HL-60 (cell line): ENCODE measurements at regions not wholly inside any gene's neighbourhood (a gene's known extent, or its start where the extent isn't known, plus 50 kb on each side); places are given as distances from the start of the nearest gene placed in this dataset.

ENCODE experiments used
- POLR2AphosphoS5 ChIP-seq: IDR thresholded peaks from 2 replicates; pipeline ENCODE4 v1.6.1; 2012; ENCODE audit warnings: low read depth
- TF ChIP-seq, protein P1 (sequence below): IDR thresholded peaks from 2 replicates; pipeline ENCODE4 v1.6.1; 2012; ENCODE audit warnings: low read depth; ENCODE audit not compliant: insufficient replicate concordance
- TF ChIP-seq, protein P2 (sequence below): IDR thresholded peaks from one replicate; pipeline ENCODE4 v1.5.1; 2011; ENCODE audit warnings: low read length, control low read depth, inconsistent platforms; ENCODE audit not compliant: insufficient read depth

GRCh38 chr4:23232987-23233386 is 540.2 kb downstream of the GBA3 start:
- TF ChIP-seq, protein P1, sequence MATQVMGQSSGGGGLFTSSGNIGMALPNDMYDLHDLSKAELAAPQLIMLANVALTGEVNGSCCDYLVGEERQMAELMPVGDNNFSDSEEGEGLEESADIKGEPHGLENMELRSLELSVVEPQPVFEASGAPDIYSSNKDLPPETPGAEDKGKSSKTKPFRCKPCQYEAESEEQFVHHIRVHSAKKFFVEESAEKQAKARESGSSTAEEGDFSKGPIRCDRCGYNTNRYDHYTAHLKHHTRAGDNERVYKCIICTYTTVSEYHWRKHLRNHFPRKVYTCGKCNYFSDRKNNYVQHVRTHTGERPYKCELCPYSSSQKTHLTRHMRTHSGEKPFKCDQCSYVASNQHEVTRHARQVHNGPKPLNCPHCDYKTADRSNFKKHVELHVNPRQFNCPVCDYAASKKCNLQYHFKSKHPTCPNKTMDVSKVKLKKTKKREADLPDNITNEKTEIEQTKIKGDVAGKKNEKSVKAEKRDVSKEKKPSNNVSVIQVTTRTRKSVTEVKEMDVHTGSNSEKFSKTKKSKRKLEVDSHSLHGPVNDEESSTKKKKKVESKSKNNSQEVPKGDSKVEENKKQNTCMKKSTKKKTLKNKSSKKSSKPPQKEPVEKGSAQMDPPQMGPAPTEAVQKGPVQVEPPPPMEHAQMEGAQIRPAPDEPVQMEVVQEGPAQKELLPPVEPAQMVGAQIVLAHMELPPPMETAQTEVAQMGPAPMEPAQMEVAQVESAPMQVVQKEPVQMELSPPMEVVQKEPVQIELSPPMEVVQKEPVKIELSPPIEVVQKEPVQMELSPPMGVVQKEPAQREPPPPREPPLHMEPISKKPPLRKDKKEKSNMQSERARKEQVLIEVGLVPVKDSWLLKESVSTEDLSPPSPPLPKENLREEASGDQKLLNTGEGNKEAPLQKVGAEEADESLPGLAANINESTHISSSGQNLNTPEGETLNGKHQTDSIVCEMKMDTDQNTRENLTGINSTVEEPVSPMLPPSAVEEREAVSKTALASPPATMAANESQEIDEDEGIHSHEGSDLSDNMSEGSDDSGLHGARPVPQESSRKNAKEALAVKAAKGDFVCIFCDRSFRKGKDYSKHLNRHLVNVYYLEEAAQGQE: no peak
- TF ChIP-seq, protein P2, sequence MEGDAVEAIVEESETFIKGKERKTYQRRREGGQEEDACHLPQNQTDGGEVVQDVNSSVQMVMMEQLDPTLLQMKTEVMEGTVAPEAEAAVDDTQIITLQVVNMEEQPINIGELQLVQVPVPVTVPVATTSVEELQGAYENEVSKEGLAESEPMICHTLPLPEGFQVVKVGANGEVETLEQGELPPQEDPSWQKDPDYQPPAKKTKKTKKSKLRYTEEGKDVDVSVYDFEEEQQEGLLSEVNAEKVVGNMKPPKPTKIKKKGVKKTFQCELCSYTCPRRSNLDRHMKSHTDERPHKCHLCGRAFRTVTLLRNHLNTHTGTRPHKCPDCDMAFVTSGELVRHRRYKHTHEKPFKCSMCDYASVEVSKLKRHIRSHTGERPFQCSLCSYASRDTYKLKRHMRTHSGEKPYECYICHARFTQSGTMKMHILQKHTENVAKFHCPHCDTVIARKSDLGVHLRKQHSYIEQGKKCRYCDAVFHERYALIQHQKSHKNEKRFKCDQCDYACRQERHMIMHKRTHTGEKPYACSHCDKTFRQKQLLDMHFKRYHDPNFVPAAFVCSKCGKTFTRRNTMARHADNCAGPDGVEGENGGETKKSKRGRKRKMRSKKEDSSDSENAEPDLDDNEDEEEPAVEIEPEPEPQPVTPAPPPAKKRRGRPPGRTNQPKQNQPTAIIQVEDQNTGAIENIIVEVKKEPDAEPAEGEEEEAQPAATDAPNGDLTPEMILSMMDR: no peak
- TF ChIP-seq POLR2AphosphoS5: no peak
